ENCODE measurements at regions not wholly inside any gene's neighbourhood (a gene's known extent, or its start where the extent isn't known, plus 50 kb on each side); places are given as distances from the start of the nearest gene placed in this dataset.

DNA sequence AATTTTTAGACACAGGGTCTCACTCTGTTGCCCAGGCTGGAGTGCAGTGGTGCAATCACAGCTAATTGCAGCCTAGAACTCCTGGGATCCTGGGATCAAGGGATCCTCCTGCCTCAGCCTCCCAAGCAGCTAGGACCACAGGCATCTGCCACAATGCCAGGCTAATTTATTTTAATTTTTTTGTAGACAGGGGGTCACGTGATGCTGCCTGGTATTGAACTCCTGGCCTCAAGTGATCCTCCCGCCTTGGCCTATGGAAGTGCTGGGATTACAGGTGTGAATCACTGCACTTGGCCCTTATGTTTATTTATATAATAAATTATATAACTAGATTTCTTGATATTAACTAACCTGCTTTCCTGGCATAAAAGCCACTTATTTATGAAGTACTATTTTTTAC lies 1081.7 kb upstream of the FANCL start:
- Histone ChIP-seq H3K4me1 (ENCODE audit: control insufficient read depth, insufficient read depth, low read length) (no peaks in the 10 kb centered on the region), H3K4me2 (ENCODE audit: low read length) (no peak overlapping the region), H3K9me3 (replicated peaks; ENCODE audit: low read length) (no peaks in the 10 kb centered on the region), H3K36me3 (ENCODE audit: insufficient read depth, low read length) (no peaks in the 10 kb centered on the region), H3K9ac (ENCODE audit: low read depth, low read length) (no peak overlapping the region), H3K4me3 (ENCODE audit: low read length) (no peak overlapping the region), H3K27me3 (ENCODE audit: control insufficient read depth, insufficient read depth, low read length) (no peaks in the 10 kb centered on the region)

DNA sequence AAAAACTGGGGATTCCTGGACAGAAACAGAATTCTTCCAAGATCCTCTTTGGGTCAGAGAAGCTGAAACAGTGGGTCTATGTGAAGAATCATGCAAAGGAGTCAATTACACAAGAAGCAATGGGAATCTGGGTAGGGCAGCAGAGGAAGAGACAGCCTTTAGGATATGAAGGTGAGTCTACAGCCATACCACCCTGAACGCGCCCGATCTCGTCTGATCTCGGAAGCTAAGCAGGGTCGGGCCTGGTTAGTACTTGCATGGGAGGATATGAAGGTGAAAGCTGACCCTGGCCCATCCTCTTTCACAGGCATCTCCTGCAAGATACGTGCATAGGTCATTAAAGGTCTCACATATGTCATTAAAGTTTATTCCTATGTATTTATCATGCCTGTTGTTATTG lies 1080.9 kb upstream of the FANCL start:
- Histone ChIP-seq H3K9ac (ENCODE audit: low read depth, low read length) (no peak overlapping the region), H3K4me3 (ENCODE audit: low read length) (no peak overlapping the region), H3K36me3 (ENCODE audit: insufficient read depth, low read length) (no peaks in the 10 kb centered on the region), H3K27me3 (ENCODE audit: control insufficient read depth, insufficient read depth, low read length) (no peaks in the 10 kb centered on the region), H3K4me1 (ENCODE audit: control insufficient read depth, insufficient read depth, low read length) (no peaks in the 10 kb centered on the region), H3K9me3 (replicated peaks; ENCODE audit: low read length) (no peaks in the 10 kb centered on the region), H3K4me2 (ENCODE audit: low read length) (no peak overlapping the region)

DNA sequence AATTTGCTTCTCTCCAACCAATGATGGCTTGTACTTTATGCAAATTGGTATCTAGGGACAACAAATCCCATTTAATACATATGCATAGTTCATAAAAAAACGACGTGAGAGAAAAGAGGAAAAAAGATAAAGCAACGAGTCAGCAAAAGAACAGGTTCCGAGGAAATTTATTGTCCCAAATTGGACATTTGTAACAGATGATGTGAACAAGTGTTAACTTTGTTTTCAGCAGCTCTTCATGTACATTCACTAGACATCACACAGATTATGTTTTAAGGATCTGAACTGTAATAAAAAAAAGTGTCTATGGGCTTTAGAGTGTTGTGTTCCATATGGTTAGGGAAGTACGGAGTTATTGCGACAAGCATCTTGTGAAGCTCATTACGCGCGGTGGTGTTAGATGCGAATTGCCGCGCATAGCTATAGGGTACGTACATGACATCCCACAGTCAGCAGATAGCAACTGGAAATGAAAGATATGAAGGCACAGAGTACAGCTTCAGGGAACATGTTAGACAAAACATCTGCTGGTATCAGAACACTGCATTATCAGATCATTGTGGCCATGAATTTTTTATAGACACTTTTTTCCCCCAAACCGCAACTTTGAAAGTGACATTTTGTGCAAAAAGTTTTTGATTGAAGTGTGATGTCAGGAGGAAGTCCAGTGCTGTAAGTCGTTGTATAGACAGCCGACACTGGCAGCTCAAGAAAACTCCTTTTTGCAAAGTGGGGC lies 1073.1 kb upstream of the FANCL start:
- H3K4me3 ChIP-seq (ENCODE audit: low read length): no peak overlapping the region
- no peaks in the 10 kb centered on the region for H3K27me3 ChIP-seq (ENCODE audit: control insufficient read depth, insufficient read depth, low read length)
- H3K9ac ChIP-seq (ENCODE audit: low read depth, low read length): no peak overlapping the region
- H3K4me2 ChIP-seq (ENCODE audit: low read length): no peak overlapping the region
- H3K36me3 ChIP-seq (ENCODE audit: insufficient read depth, low read length): no peaks in the 10 kb centered on the region
- no peaks in the 10 kb centered on the region for H3K4me1 ChIP-seq (ENCODE audit: control insufficient read depth, insufficient read depth, low read length)
- no peaks in the 10 kb centered on the region for H3K9me3 ChIP-seq (replicated peaks; ENCODE audit: low read length)

DNA sequence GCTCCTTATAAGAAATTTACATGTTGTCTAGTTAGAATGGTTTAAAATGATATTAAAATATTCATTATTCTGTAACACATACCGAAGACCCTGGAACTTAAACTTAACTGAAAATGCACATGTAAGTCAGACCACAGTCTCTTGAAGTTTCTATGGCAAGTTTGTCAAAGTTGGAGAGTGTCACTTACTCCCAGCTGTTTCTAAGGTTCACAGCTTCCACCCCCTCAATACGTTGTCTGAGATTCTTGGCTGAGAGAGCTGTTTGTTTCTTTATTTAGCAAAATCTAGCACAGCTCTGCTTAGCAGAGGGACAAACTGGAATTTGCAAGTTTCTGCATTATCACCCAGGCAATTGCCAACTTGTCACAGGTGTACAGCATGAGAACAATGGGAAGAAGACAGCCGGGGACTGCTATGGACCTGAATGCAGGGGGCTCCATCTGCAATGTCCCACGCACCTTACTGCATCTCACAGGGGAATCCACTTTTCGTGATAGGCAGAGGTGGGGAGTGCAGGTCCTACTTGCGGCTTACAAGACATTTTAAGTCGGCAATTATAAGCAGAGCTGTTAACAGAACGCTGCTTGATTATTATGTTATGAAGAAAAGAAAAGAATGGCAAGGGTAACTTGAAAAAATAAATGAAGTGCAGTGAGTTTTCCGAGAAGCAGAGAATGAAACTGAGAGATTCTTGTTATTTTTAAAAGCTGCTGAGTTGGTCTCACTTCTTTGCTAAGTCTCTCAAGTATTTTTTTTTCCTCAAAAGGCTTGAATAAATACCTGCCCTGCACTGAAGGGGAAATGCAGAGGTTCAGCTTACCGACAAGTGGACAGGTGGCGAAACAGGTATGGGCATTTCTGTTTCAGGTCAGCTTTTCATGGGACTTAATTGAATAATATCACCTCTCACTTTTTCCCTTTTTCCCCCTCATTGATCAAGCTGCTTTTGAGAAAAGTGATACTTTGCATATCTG lies 1072.1 kb upstream of the FANCL start:
- Histone ChIP-seq H3K36me3 (ENCODE audit: insufficient read depth, low read length) (no peaks in the 10 kb centered on the region), H3K27me3 (ENCODE audit: control insufficient read depth, insufficient read depth, low read length) (no peaks in the 10 kb centered on the region), H3K4me2 (ENCODE audit: low read length) (no peak overlapping the region), H3K9ac (ENCODE audit: low read depth, low read length) (no peak overlapping the region), H3K9me3 (replicated peaks; ENCODE audit: low read length) (no peaks in the 10 kb centered on the region), H3K4me1 (ENCODE audit: control insufficient read depth, insufficient read depth, low read length) (no peaks in the 10 kb centered on the region), H3K4me3 (ENCODE audit: low read length) (no peak overlapping the region)

DNA sequence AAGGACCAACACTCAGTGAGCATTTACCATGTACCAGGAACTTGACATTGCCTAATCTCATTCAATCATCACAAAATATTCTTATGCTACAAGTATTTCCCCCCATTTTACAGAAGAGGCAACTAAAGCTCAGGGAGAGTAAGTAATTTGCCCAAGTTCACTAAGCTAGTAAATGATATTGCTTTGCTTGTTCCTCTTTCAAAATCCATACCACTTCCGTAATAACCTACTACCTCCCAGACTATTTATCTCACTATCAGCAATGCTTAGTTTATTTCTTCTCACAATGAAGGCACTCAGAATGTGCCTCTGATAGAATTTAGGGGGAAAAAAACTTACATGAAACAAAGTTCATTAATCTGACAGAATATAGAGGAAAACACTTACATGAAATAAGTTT lies 1070.9 kb upstream of the FANCL start:
- Histone ChIP-seq H3K9me3 (replicated peaks; ENCODE audit: low read length) (no peaks in the 10 kb centered on the region), H3K9ac (ENCODE audit: low read depth, low read length) (no peak overlapping the region), H3K4me3 (ENCODE audit: low read length) (no peak overlapping the region), H3K36me3 (ENCODE audit: insufficient read depth, low read length) (no peaks in the 10 kb centered on the region), H3K27me3 (ENCODE audit: control insufficient read depth, insufficient read depth, low read length) (no peaks in the 10 kb centered on the region), H3K4me2 (ENCODE audit: low read length) (no peak overlapping the region), H3K4me1 (ENCODE audit: control insufficient read depth, insufficient read depth, low read length) (no peaks in the 10 kb centered on the region)

DNA sequence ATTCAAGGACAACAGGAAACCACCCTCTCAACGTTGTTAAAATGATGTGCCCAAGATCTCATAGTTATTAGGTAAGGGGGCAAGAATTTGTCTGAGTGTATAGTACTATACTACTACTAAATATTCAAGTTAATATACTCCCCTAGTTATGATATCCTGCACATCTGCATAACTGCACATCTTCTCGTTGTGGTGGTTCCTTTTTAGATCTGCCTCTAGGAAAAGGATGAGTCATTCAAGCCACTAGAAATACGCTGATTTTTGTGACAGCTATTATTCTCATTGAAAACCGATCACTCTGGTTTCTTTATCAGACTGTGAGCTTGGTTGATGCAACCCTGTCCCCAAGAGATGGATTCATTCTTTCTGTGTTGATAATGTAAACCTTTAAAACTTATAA lies 1067.0 kb upstream of the FANCL start:
- H3K36me3 ChIP-seq (ENCODE audit: insufficient read depth, low read length): no peaks in the 10 kb centered on the region
- no peak overlapping the region for H3K9ac ChIP-seq (ENCODE audit: low read depth, low read length)
- no peak overlapping the region for H3K4me2 ChIP-seq (ENCODE audit: low read length)
- no peaks in the 10 kb centered on the region for H3K9me3 ChIP-seq (replicated peaks; ENCODE audit: low read length)
- no peak overlapping the region for H3K4me3 ChIP-seq (ENCODE audit: low read length)
- H3K27me3 ChIP-seq (ENCODE audit: control insufficient read depth, insufficient read depth, low read length): peaks cover 5% of the 10 kb centered on the region
- H3K4me1 ChIP-seq (ENCODE audit: control insufficient read depth, insufficient read depth, low read length): no peaks in the 10 kb centered on the region

DNA sequence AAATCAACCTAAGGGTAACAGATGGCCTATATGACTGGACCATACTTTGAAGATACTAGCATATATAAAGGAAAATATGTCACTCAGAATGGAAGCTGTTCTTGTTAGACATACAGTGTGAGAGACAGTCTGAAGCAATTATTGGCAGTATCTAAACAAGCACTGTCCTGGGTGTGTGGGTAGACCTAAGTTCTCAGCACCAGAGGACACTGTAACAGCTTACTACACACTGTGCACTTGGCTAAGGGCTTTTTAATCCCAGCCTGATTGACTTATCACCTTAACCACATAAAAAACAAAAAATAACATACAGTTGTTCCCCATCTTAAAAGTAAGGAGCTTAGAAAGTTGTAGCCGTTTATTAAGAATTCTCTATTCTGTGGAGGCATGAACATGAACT lies 1066.1 kb upstream of the FANCL start:
- H3K9ac ChIP-seq (ENCODE audit: low read depth, low read length): no peak overlapping the region
- H3K4me2 ChIP-seq (ENCODE audit: low read length): no peak overlapping the region
- peaks cover 5% of the 10 kb centered on the region for H3K27me3 ChIP-seq (ENCODE audit: control insufficient read depth, insufficient read depth, low read length)
- H3K4me3 ChIP-seq (ENCODE audit: low read length): no peak overlapping the region
- no peaks in the 10 kb centered on the region for H3K4me1 ChIP-seq (ENCODE audit: control insufficient read depth, insufficient read depth, low read length)
- H3K9me3 ChIP-seq (replicated peaks; ENCODE audit: low read length): no peaks in the 10 kb centered on the region
- H3K36me3 ChIP-seq (ENCODE audit: insufficient read depth, low read length): no peaks in the 10 kb centered on the region

DNA sequence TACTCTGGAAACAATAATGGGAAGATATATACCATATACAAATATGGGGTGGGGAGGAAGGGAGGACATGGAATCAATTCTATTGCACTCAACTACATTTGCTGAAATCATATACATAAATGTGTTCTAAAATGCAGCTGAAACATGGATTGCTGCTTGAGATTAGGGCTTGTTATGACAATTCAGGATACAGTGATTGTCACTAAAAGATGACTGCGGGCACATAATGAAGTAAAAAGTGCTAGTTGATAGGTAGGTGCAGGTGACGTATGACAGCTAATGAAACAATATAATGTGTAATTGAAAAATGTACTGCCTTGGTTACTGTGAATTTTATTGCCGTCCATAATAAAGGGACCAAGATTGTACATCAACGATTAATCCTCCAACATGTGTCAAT lies 1062.1 kb upstream of the FANCL start:
- Histone ChIP-seq H3K4me1 (ENCODE audit: control insufficient read depth, insufficient read depth, low read length) (no peaks in the 10 kb centered on the region), H3K36me3 (ENCODE audit: insufficient read depth, low read length) (no peaks in the 10 kb centered on the region), H3K4me2 (ENCODE audit: low read length) (no peak overlapping the region), H3K9ac (ENCODE audit: low read depth, low read length) (no peak overlapping the region), H3K27me3 (ENCODE audit: control insufficient read depth, insufficient read depth, low read length) (peaks cover 5% of the 10 kb centered on the region), H3K4me3 (ENCODE audit: low read length) (no peak overlapping the region), H3K9me3 (replicated peaks; ENCODE audit: low read length) (no peaks in the 10 kb centered on the region)

DNA sequence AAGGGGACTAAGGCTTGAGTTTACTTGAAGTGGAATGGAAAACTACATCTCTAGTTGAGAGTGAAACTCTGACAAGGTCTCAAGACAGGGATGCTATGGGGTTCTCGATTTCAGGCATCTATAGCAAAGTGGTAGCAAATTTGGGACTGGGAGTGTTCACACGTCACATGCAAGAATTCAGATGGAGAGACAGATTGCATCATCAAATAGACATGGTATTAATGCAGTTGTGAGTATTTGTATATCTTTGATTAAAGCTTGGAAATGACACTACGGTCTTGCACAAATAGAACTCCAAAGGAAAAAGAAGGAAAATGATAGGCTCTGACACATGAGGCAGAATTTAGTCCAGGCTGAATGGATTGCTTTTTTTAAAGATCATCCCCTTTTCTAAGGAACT lies 1061.6 kb upstream of the FANCL start:
- no peaks in the 10 kb centered on the region for H3K9me3 ChIP-seq (replicated peaks; ENCODE audit: low read length)
- H3K27me3 ChIP-seq (ENCODE audit: control insufficient read depth, insufficient read depth, low read length): peaks cover 5% of the 10 kb centered on the region
- no peak overlapping the region for H3K4me3 ChIP-seq (ENCODE audit: low read length)
- H3K4me2 ChIP-seq (ENCODE audit: low read length): no peak overlapping the region
- no peak overlapping the region for H3K9ac ChIP-seq (ENCODE audit: low read depth, low read length)
- no peaks in the 10 kb centered on the region for H3K4me1 ChIP-seq (ENCODE audit: control insufficient read depth, insufficient read depth, low read length)
- H3K36me3 ChIP-seq (ENCODE audit: insufficient read depth, low read length): no peaks in the 10 kb centered on the region

DNA sequence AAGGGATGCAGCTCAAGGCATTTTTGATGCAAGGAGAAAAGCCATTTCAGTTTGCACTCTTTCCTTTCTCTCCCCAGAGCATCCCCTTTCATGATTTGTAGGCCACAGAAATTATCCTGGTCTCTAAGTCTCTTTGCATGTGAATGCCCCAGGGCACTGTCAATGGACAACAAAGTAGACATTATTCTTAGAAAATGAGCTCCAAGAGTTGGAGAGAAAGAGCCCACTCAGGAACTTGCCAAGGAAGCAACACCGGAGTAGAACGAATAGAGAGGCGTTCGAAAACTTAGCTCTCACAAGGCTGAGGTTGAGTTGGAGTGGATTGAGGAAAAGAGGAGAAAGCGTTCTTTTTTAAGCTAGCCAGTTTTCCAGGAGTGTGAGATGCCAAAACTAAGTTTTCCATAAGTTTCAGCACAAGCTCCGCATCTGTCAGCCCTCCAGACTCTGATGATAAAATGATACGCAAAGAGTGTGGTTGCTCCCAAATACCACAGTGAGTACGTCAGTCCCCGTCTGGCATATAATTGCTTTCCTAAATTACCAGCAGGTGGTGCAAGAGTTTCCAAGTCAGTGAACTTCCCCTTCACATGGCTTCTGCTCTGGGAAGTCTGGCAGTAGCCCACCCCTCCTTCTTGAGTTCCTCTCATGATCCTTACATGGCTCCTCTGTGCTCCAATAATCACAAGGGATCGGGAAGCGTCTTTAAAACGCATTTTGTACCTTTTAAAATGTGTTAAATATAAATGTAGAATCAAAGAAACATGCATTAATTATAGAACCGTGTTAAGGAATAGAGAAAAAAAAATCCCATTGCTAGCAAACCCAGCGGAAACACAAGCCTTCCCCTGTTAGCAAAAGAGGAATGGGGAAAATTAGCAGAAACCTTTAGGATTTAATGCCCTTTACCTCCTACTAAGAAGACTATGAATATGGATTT lies 1060.6 kb upstream of the FANCL start:
- Histone ChIP-seq H3K27me3 (ENCODE audit: control insufficient read depth, insufficient read depth, low read length) (peaks cover 5% of the 10 kb centered on the region), H3K4me2 (ENCODE audit: low read length) (no peak overlapping the region), H3K4me3 (ENCODE audit: low read length) (no peak overlapping the region), H3K9ac (ENCODE audit: low read depth, low read length) (no peak overlapping the region), H3K9me3 (replicated peaks; ENCODE audit: low read length) (no peaks in the 10 kb centered on the region), H3K36me3 (ENCODE audit: insufficient read depth, low read length) (no peaks in the 10 kb centered on the region), H3K4me1 (ENCODE audit: control insufficient read depth, insufficient read depth, low read length) (no peaks in the 10 kb centered on the region)

DNA sequence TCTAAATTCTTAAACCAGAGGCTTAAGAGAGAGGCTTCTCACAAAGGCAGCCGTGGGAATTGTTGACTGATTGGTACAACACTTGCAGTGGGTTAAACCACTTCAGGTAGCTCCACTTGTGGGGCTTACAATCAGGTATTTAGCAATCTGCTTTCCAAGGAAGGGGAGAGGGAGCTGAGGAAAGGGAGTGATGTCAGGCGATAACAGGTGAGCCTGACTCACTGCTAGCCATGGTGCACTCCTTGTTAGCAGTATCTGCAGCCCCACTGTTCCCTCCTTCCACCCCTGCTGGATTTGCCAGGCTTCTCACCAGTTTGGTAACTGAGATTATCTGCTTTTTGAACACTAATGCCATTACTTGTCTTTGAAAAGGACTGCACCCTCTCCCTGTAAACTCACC lies 1056.7 kb upstream of the FANCL start:
- Histone ChIP-seq H3K27me3 (ENCODE audit: control insufficient read depth, insufficient read depth, low read length) (no peaks in the 10 kb centered on the region), H3K4me3 (ENCODE audit: low read length) (no peak overlapping the region), H3K9me3 (replicated peaks; ENCODE audit: low read length) (no peaks in the 10 kb centered on the region), H3K4me2 (ENCODE audit: low read length) (no peak overlapping the region), H3K9ac (ENCODE audit: low read depth, low read length) (no peak overlapping the region), H3K36me3 (ENCODE audit: insufficient read depth, low read length) (no peaks in the 10 kb centered on the region), H3K4me1 (ENCODE audit: control insufficient read depth, insufficient read depth, low read length) (no peaks in the 10 kb centered on the region)

All from skeletal muscle satellite cell (primary cell).